ENCODE measurements at regions not wholly inside any gene's neighbourhood (a gene's known extent, or its start where the extent isn't known, plus 50 kb on each side); places are given as distances from the start of the nearest gene placed in this dataset.
"Not testable (repeated sequence)": the region's sequence is repeated elsewhere in the genome, so short reads cannot be mapped to it uniquely, and the experiment has no call there.

- DNase-seq; intact Hi-C loops (cut with DNase I); ATAC-seq: not testable (repeated sequence)
These were observed 915.3 kb upstream of the CRIM1 start for GRCh38 chr2:35440308-35440707.

- intact Hi-C loops (cut with DNase I); ATAC-seq; DNase-seq: not testable (repeated sequence)
These were observed 918.7 kb upstream of the CRIM1 start for GRCh38 chr2:35436893-35437292.

- DNase-seq = peak; percentile 25
- intact Hi-C loops (cut with DNase I) = no loop called here
- no peak for ATAC-seq
These were observed 927.0 kb upstream of the CRIM1 start for GRCh38 chr2:35428548-35428947.

GRCh38 chr2:35421485-35421884 is 934.1 kb upstream of the CRIM1 start:
- DNase-seq (no peak), ATAC-seq (no peak)
- intact Hi-C loops (cut with DNase I) = no loop called here

- intact Hi-C loops (cut with DNase I) = no loop called here
- DNase-seq (no peak), ATAC-seq (no peak)
These were observed 938.3 kb upstream of the CRIM1 start for GRCh38 chr2:35417293-35417692.

GRCh38 chr2:35416391-35417140 is 939.0 kb upstream of the CRIM1 start:
- DNase-seq (no peak), ATAC-seq (no peak)
- intact Hi-C loops (cut with DNase I) = no loop called here

GRCh38 chr2:35415942-35416341 is 939.6 kb upstream of the CRIM1 start:
- intact Hi-C loops (cut with DNase I) = no loop called here
- no peak for DNase-seq
- ATAC-seq = no peak

GRCh38 chr2:35415282-35415681 is 940.3 kb upstream of the CRIM1 start:
- intact Hi-C loops (cut with DNase I) = no loop called here
- no peak for ATAC-seq
- DNase-seq = no peak

- DNase-seq (peak; percentile 43), ATAC-seq (peak in 1 of 2 donors; percentile 30)
- intact Hi-C loops (cut with DNase I) = no loop called here
These were observed 945.0 kb upstream of the CRIM1 start for GRCh38 chr2:35410431-35411061.

GRCh38 chr2:35409762-35410161 is 945.8 kb upstream of the CRIM1 start:
- ATAC-seq (no peak), DNase-seq (no peak)
- intact Hi-C loops (cut with DNase I) = loop anchor here in 1 of 2 donors (5.0 kb wide), 3 partner anchors 1312 to 1732 kb away; no protein-coding TSS in a partner anchor

- ATAC-seq (no peak), DNase-seq (no peak)
- intact Hi-C loops (cut with DNase I) = loop anchor here in 1 of 2 donors (5.0 kb wide), 3 partner anchors 1311 to 1731 kb away; no protein-coding TSS in a partner anchor
These were observed 947.3 kb upstream of the CRIM1 start for GRCh38 chr2:35408320-35408719.

- ATAC-seq = no peak
- DNase-seq = no peak
- intact Hi-C loops (cut with DNase I) = no loop called here
These were observed 963.7 kb upstream of the CRIM1 start for GRCh38 chr2:35391736-35392442.

- intact Hi-C loops (cut with DNase I) = no loop called here
- no peak for ATAC-seq
- no peak for DNase-seq
These were observed 976.8 kb upstream of the CRIM1 start for GRCh38 chr2:35378791-35379190.

- intact Hi-C loops (cut with DNase I) = no loop called here
- DNase-seq = no peak
- no peak for ATAC-seq
These were observed 980.7 kb upstream of the CRIM1 start for GRCh38 chr2:35374845-35375244.

GRCh38 chr2:35365859-35366258 is 989.7 kb upstream of the CRIM1 start:
- ATAC-seq (no peak), DNase-seq (no peak)

GRCh38 chr2:35356332-35356731 is 999.2 kb upstream of the CRIM1 start:
- intact Hi-C loops (cut with DNase I) = no loop called here
- DNase-seq (no peak), ATAC-seq (no peak)

More at GRCh38 chr2:35365859-35366258, 989.7 kb upstream of the CRIM1 start:
- intact Hi-C loops (cut with DNase I) = no loop called here

- intact Hi-C loops (cut with DNase I) = no loop called here
- no peak for ATAC-seq
- no peak for DNase-seq
These were observed 1000.5 kb upstream of the CRIM1 start for GRCh38 chr2:35355056-35355455.

GRCh38 chr2:35347561-35347960 is 1008.0 kb upstream of the CRIM1 start:
- ATAC-seq (no peak), DNase-seq (no peak)
- intact Hi-C loops (cut with DNase I) = no loop called here

GRCh38 chr2:35343135-35343534 is 1012.4 kb upstream of the CRIM1 start:
- DNase-seq (no peak), ATAC-seq (no peak)
- intact Hi-C loops (cut with DNase I) = no loop called here

GRCh38 chr2:35339211-35339610 is 1016.4 kb upstream of the CRIM1 start:
- ATAC-seq (no peak), DNase-seq (no peak)
- intact Hi-C loops (cut with DNase I) = no loop called here
